ENCODE measurements at regions not wholly inside any gene's neighbourhood (a gene's known extent, or its start where the extent isn't known, plus 50 kb on each side); places are given as distances from the start of the nearest gene placed in this dataset.

GRCh38 chr9:103757062-103757461, 337.0 kb upstream of the SMC2 start:
- TF ChIP-seq POLR2A (IDR thresholded peaks at IDR 0.05; ENCODE audit: extremely low read depth, insufficient read length), result no peak
- no peak for TF ChIP-seq CTCF (IDR thresholded peaks at IDR 0.05; ENCODE audit: low read depth, low read length)
- TF ChIP-seq MYC (IDR thresholded peaks at IDR 0.05; ENCODE audit: low read depth, low read length), result no peak

All from NB4 (cell line).